ENCODE measurements at regions not wholly inside any gene's neighbourhood (a gene's known extent, or its start where the extent isn't known, plus 50 kb on each side); places are given as distances from the start of the nearest gene placed in this dataset.

GRCh38 chr4:130808492-130808891 lies 1712.5 kb downstream of the C4orf33 start:
- Histone ChIP-seq H3K4me3 (ENCODE audit: low read depth, low read length) (no peak overlapping the region), H3K36me3 (ENCODE audit: control insufficient read depth, insufficient read depth, low read length) (no peaks in the 10 kb centered on the region), H3K4me1 (no peaks in the 10 kb centered on the region), H3K27me3 (replicated peaks; ENCODE audit: control insufficient read depth, insufficient read depth, low read length) (no peaks in the 10 kb centered on the region), H3K9me3 (no peaks in the 10 kb centered on the region)
- Mint-ChIP-seq H3K27me3 (ENCODE audit: insufficient read depth, unreplicated experiment) (no peaks in the 10 kb centered on the region), H3K9me3 (ENCODE audit: unreplicated experiment) (no peaks in the 10 kb centered on the region), H3K4me1 (ENCODE audit: low read depth, unreplicated experiment) (no peaks in the 10 kb centered on the region), H3K36me3 (ENCODE audit: insufficient read depth, unreplicated experiment) (no peaks in the 10 kb centered on the region), H3K4me3 (ENCODE audit: unreplicated experiment) (no peak overlapping the region), H3K27ac (ENCODE audit: unreplicated experiment) (no peak overlapping the region)
- BruUV-seq (replicated peaks) = no TSS peak
- ChIA-PET CTCF (interaction anchor here (1.3 kb wide), 1 partner anchor 245 kb away, joined by 8 read pairs; no protein-coding TSS in a partner anchor), POLR2A (no interaction called here)
- TF ChIP-seq CTCF (IDR thresholded peaks at IDR 0.05; ENCODE audit: insufficient read depth in 1 of 2, low read depth in 1 of 2, low read length in 1 of 2, severe bottlenecking in 1 of 2, unreplicated experiment in 1 of 2) = peak; percentile 32 to 65
- DNase-seq = peak in 1 of 2 experiments; percentile 24
- intact Hi-C loops (cut with micrococcal nuclease; ENCODE audit: unreplicated experiment) = loop anchor here (1.0 to 10.0 kb wide), 5 partner anchors 60 to 1446 kb away; no protein-coding TSS in a partner anchor

- no peak overlapping the region for H3K27ac Mint-ChIP-seq (ENCODE audit: unreplicated experiment)
- intact Hi-C loops (cut with micrococcal nuclease; ENCODE audit: unreplicated experiment) = no loop called here
- BruUV-seq (replicated peaks) = no TSS peak
- no peak for DNase-seq
- H3K4me1 Mint-ChIP-seq (ENCODE audit: low read depth, unreplicated experiment) = no peaks in the 10 kb centered on the region
- no peaks in the 10 kb centered on the region for H3K27me3 ChIP-seq (replicated peaks; ENCODE audit: control insufficient read depth, insufficient read depth, low read length)
- H3K4me3 ChIP-seq (ENCODE audit: low read depth, low read length) = no peak overlapping the region
- ChIA-PET CTCF (no interaction called here), POLR2A (no interaction called here)
- no peaks in the 10 kb centered on the region for H3K4me1 ChIP-seq
- H3K4me3 Mint-ChIP-seq (ENCODE audit: unreplicated experiment) = no peak overlapping the region
- no peaks in the 10 kb centered on the region for H3K9me3 Mint-ChIP-seq (ENCODE audit: unreplicated experiment)
- TF ChIP-seq CTCF (IDR thresholded peaks at IDR 0.05; ENCODE audit: insufficient read depth in 1 of 2, low read depth in 1 of 2, low read length in 1 of 2, severe bottlenecking in 1 of 2, unreplicated experiment in 1 of 2) = no peak
- no peaks in the 10 kb centered on the region for H3K36me3 Mint-ChIP-seq (ENCODE audit: insufficient read depth, unreplicated experiment)
- H3K9me3 ChIP-seq = no peaks in the 10 kb centered on the region
- H3K27me3 Mint-ChIP-seq (ENCODE audit: insufficient read depth, unreplicated experiment) = no peaks in the 10 kb centered on the region
- H3K36me3 ChIP-seq (ENCODE audit: control insufficient read depth, insufficient read depth, low read length) = no peaks in the 10 kb centered on the region
These were observed 1716.3 kb downstream of the C4orf33 start for GRCh38 chr4:130812117-130812765.

- Mint-ChIP-seq H3K27ac (ENCODE audit: unreplicated experiment) (no peak overlapping the region), H3K4me1 (ENCODE audit: low read depth, unreplicated experiment) (no peaks in the 10 kb centered on the region), H3K36me3 (ENCODE audit: insufficient read depth, unreplicated experiment) (no peaks in the 10 kb centered on the region), H3K27me3 (ENCODE audit: insufficient read depth, unreplicated experiment) (no peaks in the 10 kb centered on the region), H3K9me3 (ENCODE audit: unreplicated experiment) (no peaks in the 10 kb centered on the region), H3K4me3 (ENCODE audit: unreplicated experiment) (no peak overlapping the region)
- ChIA-PET POLR2A (no interaction called here), CTCF (no interaction called here)
- Histone ChIP-seq H3K36me3 (ENCODE audit: control insufficient read depth, insufficient read depth, low read length) (no peaks in the 10 kb centered on the region), H3K9me3 (no peaks in the 10 kb centered on the region), H3K4me3 (ENCODE audit: low read depth, low read length) (no peak overlapping the region), H3K4me1 (no peaks in the 10 kb centered on the region), H3K27me3 (replicated peaks; ENCODE audit: control insufficient read depth, insufficient read depth, low read length) (no peaks in the 10 kb centered on the region)
- DNase-seq = no peak
- no TSS peak for BruUV-seq (replicated peaks)
- intact Hi-C loops (cut with micrococcal nuclease; ENCODE audit: unreplicated experiment) = no loop called here
- no peak for TF ChIP-seq CTCF (IDR thresholded peaks at IDR 0.05; ENCODE audit: insufficient read depth in 1 of 2, low read depth in 1 of 2, low read length in 1 of 2, severe bottlenecking in 1 of 2, unreplicated experiment in 1 of 2)
These were observed 1718.9 kb downstream of the C4orf33 start for GRCh38 chr4:130814896-130815295.

All from Caco-2 (cell line).